PC-3 (cell line): ENCODE measurements at regions not wholly inside any gene's neighbourhood (a gene's known extent, or its start where the extent isn't known, plus 50 kb on each side); places are given as distances from the start of the nearest gene placed in this dataset.

Experiments
- ATAC-seq: fragments of 200-7000 bp; cut with Tn5 transposase; 2 replicates; pipeline ENCODE4 v1.9.1; 2020; ENCODE audit warnings: mild to moderate bottlenecking, moderate library complexity
- BruUV-seq: library from RNA; stranded (reverse); fragments of 400-500 nt; replicated peaks from 2 replicates; lab custom pipeline; 2021; lab: Mats Ljungman, UMichigan
- CTCF ChIA-PET: fragments of 300-600 bp; sonication (Branson Sonifier 250); formaldehyde crosslinking; loops from one replicate; lab custom pipeline; 2022; ENCODE audit warnings: antibody characterized with exemption; lab: Charles Lee
- POLR2A ChIA-PET: fragments of 300-600 bp; sonication (Branson Sonifier 250); formaldehyde crosslinking; loops from one replicate; lab custom pipeline; 2022; ENCODE audit warnings: antibody characterized with exemption; ENCODE audit not compliant: unreplicated experiment; lab: Charles Lee
- DNase-seq: peaks from one replicate; pipeline ENCODE4 v3.0.0-alpha.2; 2015
- H2AFZ ChIP-seq: fragments of 300-600 bp; sonication (generic); 2 replicates; pipeline ENCODE4 v1.6.0; 2016; ENCODE audit warnings: antibody characterized with exemption, low read length
- H3F3A ChIP-seq: fragments of 300-600 bp; sonication (generic); one replicate; pipeline ENCODE4 v1.6.0; 2017; ENCODE audit warnings: antibody characterized with exemption, low read length, control low read depth, mild to moderate bottlenecking; ENCODE audit not compliant: unreplicated experiment
- H3K27ac ChIP-seq: fragments of 300-600 bp; sonication (generic); 2 replicates; pipeline ENCODE4 v1.5.1; 2016; ENCODE audit warnings: mild to moderate bottlenecking, low read length
- H3K27me3 ChIP-seq: fragments of 300-600 bp; sonication (generic); 2 replicates; pipeline ENCODE4 v1.6.1; 2016; ENCODE audit warnings: low read length, mixed read lengths
- H3K36me3 ChIP-seq: fragments of 300-600 bp; sonication (generic); 2 replicates; pipeline ENCODE4 v1.6.1; 2016; ENCODE audit warnings: low read depth, mixed run types, low read length, mixed read lengths
- H3K4me1 ChIP-seq: fragments of 300-600 bp; sonication (generic); 2 replicates; pipeline ENCODE4 v1.5.1; 2016; ENCODE audit warnings: low read length; ENCODE audit not compliant: insufficient read depth
- H3K4me2 ChIP-seq: fragments of 300-600 bp; sonication (generic); 2 replicates; pipeline ENCODE4 v1.6.0; 2016; ENCODE audit warnings: low read length
- H3K4me3 ChIP-seq: fragments of 300-600 bp; sonication (generic); 2 replicates; pipeline ENCODE4 v1.5.1; 2016; ENCODE audit warnings: mild to moderate bottlenecking, low read length, mixed read lengths
- H3K79me2 ChIP-seq: fragments of 300-600 bp; sonication (generic); 2 replicates; pipeline ENCODE4 v1.6.1; 2017; ENCODE audit warnings: low read length, mixed read lengths
- H3K9ac ChIP-seq: fragments of 300-600 bp; sonication (generic); 2 replicates; pipeline ENCODE4 v1.6.0; 2016; ENCODE audit warnings: mild to moderate bottlenecking, low read length
- H3K9me2 ChIP-seq: fragments of 300-600 bp; sonication (generic); replicated peaks from 2 replicates; pipeline ENCODE4 v1.6.1; 2016; ENCODE audit warnings: mixed run types, low read length, mixed read lengths
- H3K9me3 ChIP-seq: fragments of 300-600 bp; sonication (generic); 2 replicates; pipeline ENCODE4 v1.6.1; 2016; ENCODE audit warnings: low read length, mixed read lengths
- H4K20me1 ChIP-seq: fragments of 300-600 bp; sonication (generic); 2 replicates; pipeline ENCODE4 v1.6.1; 2016; ENCODE audit warnings: low read length, mixed read lengths
- CTCF ChIP-seq: fragments of 300-600 bp; sonication (generic); conservative IDR thresholded peaks from 2 replicates; pipeline ENCODE4 v1.5.1; 2017; ENCODE audit warnings: antibody characterized with exemption, low read depth, mild to moderate bottlenecking, low read length
- EZH2 ChIP-seq: fragments of 300-600 bp; sonication (generic); IDR thresholded peaks from one replicate; pipeline ENCODE4 v1.6.1; 2017; ENCODE audit warnings: antibody characterized with exemption, mild to moderate bottlenecking, low read length; ENCODE audit not compliant: unreplicated experiment
- EZH2phosphoT487 ChIP-seq: fragments of 300-600 bp; sonication (generic); IDR thresholded peaks from 2 replicates; pipeline ENCODE4 v1.6.1; 2018; ENCODE audit warnings: mild to moderate bottlenecking, antibody characterized with exemption, low read length, borderline replicate concordance
- intact Hi-C: fragments of 100-400 bp; cut with micrococcal nuclease; formaldehyde crosslinking; loops from 2 replicates; pipeline ENCODE4 v1.9.0; 2023

GRCh38 chr12:23060161-23060560, 435.2 kb downstream of the ETNK1 start:
- Histone ChIP-seq H3F3A (no peaks in the 10 kb centered on the region), H4K20me1 (no peaks in the 10 kb centered on the region), H3K27me3 (no peaks in the 10 kb centered on the region), H3K9me3 (no peaks in the 10 kb centered on the region), H2AFZ (no peak overlapping the region), H3K4me1 (no peaks in the 10 kb centered on the region), H3K9ac (no peak overlapping the region), H3K27ac (no peak overlapping the region), H3K9me2 (no peaks in the 10 kb centered on the region), H3K4me3 (no peak overlapping the region), H3K79me2 (no peaks in the 10 kb centered on the region), H3K4me2 (no peak overlapping the region), H3K36me3 (no peaks in the 10 kb centered on the region)
- intact Hi-C loops, result no loop called here
- TF ChIP-seq CTCF (no peak), EZH2phosphoT487 (no peak)
- ChIA-PET POLR2A (no interaction called here), CTCF (no interaction called here)
- ATAC-seq (no peak), DNase-seq (no peak)
- no TSS peak for BruUV-seq

- TF ChIP-seq CTCF (no peak), EZH2 (no peak), EZH2phosphoT487 (no peak)
- no TSS peak for BruUV-seq
- POLR2A ChIA-PET, result no interaction called here
These were observed 438.2 kb downstream of the ETNK1 start for GRCh38 chr12:23063206-23063605.

GRCh38 chr12:23066095-23066494, 441.1 kb downstream of the ETNK1 start:
- ChIA-PET POLR2A (no interaction called here), CTCF (no interaction called here)
- no peaks in the 10 kb centered on the region for H3K79me2 ChIP-seq
- no TSS peak for BruUV-seq
- no peak for ATAC-seq
- DNase-seq, result no peak
- H3F3A ChIP-seq, result no peaks in the 10 kb centered on the region
- H3K9me3 ChIP-seq, result no peaks in the 10 kb centered on the region
- H4K20me1 ChIP-seq, result no peaks in the 10 kb centered on the region
- no peaks in the 10 kb centered on the region for H3K4me1 ChIP-seq
- TF ChIP-seq EZH2phosphoT487 (no peak), EZH2 (no peak), CTCF (no peak)
- no peak overlapping the region for H3K27ac ChIP-seq
- intact Hi-C loops, result no loop called here
- no peaks in the 10 kb centered on the region for H3K36me3 ChIP-seq
- no peak overlapping the region for H3K4me3 ChIP-seq
- H3K4me2 ChIP-seq, result no peak overlapping the region
- H3K27me3 ChIP-seq, result no peaks in the 10 kb centered on the region
- H2AFZ ChIP-seq, result no peak overlapping the region
- no peak overlapping the region for H3K9ac ChIP-seq
- H3K9me2 ChIP-seq, result no peaks in the 10 kb centered on the region

More at GRCh38 chr12:23063206-23063605, 438.2 kb downstream of the ETNK1 start:
- Histone ChIP-seq H3K4me1 (no peaks in the 10 kb centered on the region), H2AFZ (no peak overlapping the region), H3K9ac (no peak overlapping the region), H3F3A (no peaks in the 10 kb centered on the region), H3K9me2 (no peaks in the 10 kb centered on the region), H3K4me2 (no peak overlapping the region), H3K79me2 (no peaks in the 10 kb centered on the region), H3K9me3 (no peaks in the 10 kb centered on the region), H3K27me3 (no peaks in the 10 kb centered on the region), H3K4me3 (no peak overlapping the region), H3K36me3 (no peaks in the 10 kb centered on the region), H3K27ac (no peak overlapping the region), H4K20me1 (no peaks in the 10 kb centered on the region)
- ATAC-seq (no peak), DNase-seq (no peak)
- intact Hi-C loops, result no loop called here
- CTCF ChIA-PET, result no interaction called here
